ENCODE measurements at regions not wholly inside any gene's neighbourhood (a gene's known extent, or its start where the extent isn't known, plus 50 kb on each side); places are given as distances from the start of the nearest gene placed in this dataset.

GRCh38 chr2:193469251-193469650 lies 1274.5 kb upstream of the TMEFF2 start:
- TF ChIP-seq POLR2AphosphoS5 (IDR thresholded peaks at IDR 0.05) (no peak), EP300 (IDR thresholded peaks at IDR 0.05) (no peak), CTCF (IDR thresholded peaks at IDR 0.05) (no peak), POLR2A (IDR thresholded peaks at IDR 0.05) (no peak)

All from sigmoid colon (tissue), 4 donors.